Peyer's patch (tissue), 4 donors: ENCODE measurements at regions not wholly inside any gene's neighbourhood (a gene's known extent, or its start where the extent isn't known, plus 50 kb on each side); places are given as distances from the start of the nearest gene placed in this dataset.

Source experiments
- DNase-seq, 3 donors: peaks; one replicate each; pipeline ENCODE4 v3.0.0-alpha.2; 2017 to 2019
- H3K27ac ChIP-seq, 4 donors: fragments of 200-600 bp; sonication (generic); one replicate each; pipeline ENCODE4 v1.5.1; 2016 to 2019
- H3K27me3 ChIP-seq, 2 donors: fragments of 200-600 bp; sonication (generic); one replicate each; pipeline ENCODE4 v1.5.1; 2019
- H3K36me3 ChIP-seq, 3 donors: fragments of 200-600 bp; sonication (generic); one replicate each; pipeline ENCODE4 v1.5.1; 2016 to 2019
- H3K4me1 ChIP-seq, 4 donors: fragments of 200-600 bp; sonication (generic); one replicate each; pipeline ENCODE4 v1.5.1; 2016 to 2019
- H3K4me3 ChIP-seq, 4 donors: fragments of 200-600 bp; sonication (generic); 1 replicate in 3 of 4; 2 replicates in 1 of 4; pipeline ENCODE4 v1.5.1; 2016 to 2019; ENCODE audit warnings: mild to moderate bottlenecking in 1 of 4
- H3K9me3 ChIP-seq, 4 donors: fragments of 200-600 bp; sonication (generic); one replicate each; pipeline ENCODE4 v1.5.1; 2016 to 2019; ENCODE audit warnings: mild to moderate bottlenecking in 1 of 4
- POLR2A ChIP-seq, 2 donors: fragments of 450-650 bp; IDR thresholded peaks; one replicate each; pipeline ENCODE4 v1.5.1; 2017; ENCODE audit warnings: antibody characterized with exemption in 2 of 2, mild to moderate bottlenecking in 2 of 2, moderate library complexity in 2 of 2
- TF ChIP-seq, protein P1 (sequence below), 6 experiments: fragments of 450-650 bp in 4 of 6; fragments of 200-600 bp in 2 of 6; sonication (generic) in 1 of 6; IDR thresholded peaks; one replicate each; pipeline ENCODE4 v1.5.1; 2017 to 2019; ENCODE audit warnings: antibody characterized with exemption in 6 of 6, mild to moderate bottlenecking in 3 of 6, moderate library complexity in 1 of 6

DNA sequence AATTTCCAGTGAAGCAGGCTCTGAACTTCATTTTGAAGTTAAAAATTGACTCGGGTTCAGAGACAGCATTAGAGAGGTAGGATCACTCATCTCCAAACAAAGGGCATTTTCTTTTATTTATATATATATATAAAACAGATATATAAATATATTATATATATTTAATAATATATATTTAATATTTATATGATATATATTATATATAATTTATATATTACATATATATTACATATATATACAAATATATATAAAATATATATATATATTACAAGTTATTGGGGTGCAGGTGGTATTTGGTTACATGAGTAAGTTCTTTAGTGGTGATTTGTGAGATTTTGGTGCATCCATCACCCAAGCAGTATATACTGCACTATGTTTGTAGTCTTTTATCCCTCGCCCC is 320.8 kb downstream of the MAP2K6 start:
- no peaks in the 10 kb centered on the region for H3K27me3 ChIP-seq
- no peaks in the 10 kb centered on the region for H3K9me3 ChIP-seq
- no peak for DNase-seq
- no peak overlapping the region for H3K27ac ChIP-seq
- no peak overlapping the region for H3K4me3 ChIP-seq
- no peaks in the 10 kb centered on the region for H3K36me3 ChIP-seq
- TF ChIP-seq, protein P1, sequence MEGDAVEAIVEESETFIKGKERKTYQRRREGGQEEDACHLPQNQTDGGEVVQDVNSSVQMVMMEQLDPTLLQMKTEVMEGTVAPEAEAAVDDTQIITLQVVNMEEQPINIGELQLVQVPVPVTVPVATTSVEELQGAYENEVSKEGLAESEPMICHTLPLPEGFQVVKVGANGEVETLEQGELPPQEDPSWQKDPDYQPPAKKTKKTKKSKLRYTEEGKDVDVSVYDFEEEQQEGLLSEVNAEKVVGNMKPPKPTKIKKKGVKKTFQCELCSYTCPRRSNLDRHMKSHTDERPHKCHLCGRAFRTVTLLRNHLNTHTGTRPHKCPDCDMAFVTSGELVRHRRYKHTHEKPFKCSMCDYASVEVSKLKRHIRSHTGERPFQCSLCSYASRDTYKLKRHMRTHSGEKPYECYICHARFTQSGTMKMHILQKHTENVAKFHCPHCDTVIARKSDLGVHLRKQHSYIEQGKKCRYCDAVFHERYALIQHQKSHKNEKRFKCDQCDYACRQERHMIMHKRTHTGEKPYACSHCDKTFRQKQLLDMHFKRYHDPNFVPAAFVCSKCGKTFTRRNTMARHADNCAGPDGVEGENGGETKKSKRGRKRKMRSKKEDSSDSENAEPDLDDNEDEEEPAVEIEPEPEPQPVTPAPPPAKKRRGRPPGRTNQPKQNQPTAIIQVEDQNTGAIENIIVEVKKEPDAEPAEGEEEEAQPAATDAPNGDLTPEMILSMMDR (IDR thresholded peaks at IDR 0.05): no peak
- no peak for TF ChIP-seq POLR2A (IDR thresholded peaks at IDR 0.05)
- H3K4me1 ChIP-seq: no peaks in the 10 kb centered on the region

DNA sequence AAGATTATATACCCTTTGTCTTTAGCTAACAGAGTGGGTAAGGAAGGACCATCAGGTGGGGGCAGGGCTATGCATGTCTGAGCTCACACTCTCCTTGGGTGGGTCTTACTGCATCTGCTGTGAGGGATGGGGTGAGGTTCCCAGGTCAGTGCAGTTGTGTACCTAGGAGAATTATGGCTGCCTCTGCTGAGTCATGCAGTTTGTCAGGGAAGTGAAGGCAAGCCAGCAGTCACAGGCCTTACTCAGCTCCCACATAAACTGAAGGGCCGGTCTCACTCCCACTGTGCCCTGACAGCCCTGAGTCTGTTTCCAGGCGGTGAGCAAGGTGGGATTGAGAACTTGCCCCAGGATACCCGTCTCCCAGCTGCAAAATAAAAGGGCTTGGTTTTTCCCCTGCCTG is 328.6 kb downstream of the MAP2K6 start:
- Histone ChIP-seq H3K27me3 (no peaks in the 10 kb centered on the region), H3K9me3 (no peaks in the 10 kb centered on the region), H3K27ac (no peak overlapping the region), H3K36me3 (no peaks in the 10 kb centered on the region), H3K4me3 (no peak overlapping the region), H3K4me1 (no peaks in the 10 kb centered on the region)
- TF ChIP-seq POLR2A (IDR thresholded peaks at IDR 0.05): no peak
- TF ChIP-seq, protein P1 (IDR thresholded peaks at IDR 0.05): no peak
- no peak for DNase-seq

DNA sequence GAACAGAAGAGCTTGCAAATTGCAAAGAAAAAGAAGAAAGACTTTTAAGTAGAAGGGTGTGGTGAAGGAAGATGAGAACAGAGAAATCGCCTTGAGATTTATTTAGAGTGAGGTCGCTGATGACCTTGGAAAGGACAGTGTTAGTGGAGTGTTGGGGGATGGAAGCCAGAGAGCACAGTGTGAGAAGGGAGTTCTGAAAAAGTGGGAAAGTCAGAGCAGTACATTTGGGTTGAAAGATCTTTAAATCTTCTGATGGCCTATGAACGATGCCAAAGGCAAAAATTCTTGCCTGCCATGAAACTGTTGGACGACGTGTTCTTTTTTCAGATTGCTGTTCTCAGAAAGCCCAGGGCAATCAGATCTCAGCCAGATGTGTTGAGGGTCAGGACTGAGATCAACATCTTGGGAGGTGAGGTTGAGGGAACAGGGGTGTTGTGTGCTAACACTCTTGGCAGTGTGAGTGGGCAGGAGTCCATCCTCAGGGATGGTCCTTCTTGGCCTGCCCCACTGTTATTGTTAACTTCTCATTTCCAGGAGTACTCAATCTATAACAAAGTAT is 330.1 kb downstream of the MAP2K6 start:
- no peaks in the 10 kb centered on the region for H3K9me3 ChIP-seq
- no peak overlapping the region for H3K4me3 ChIP-seq
- no peaks in the 10 kb centered on the region for H3K36me3 ChIP-seq
- no peaks in the 10 kb centered on the region for H3K27me3 ChIP-seq
- no peak for DNase-seq
- H3K27ac ChIP-seq: no peak overlapping the region
- no peak for TF ChIP-seq POLR2A (IDR thresholded peaks at IDR 0.05)
- TF ChIP-seq, protein P1 (IDR thresholded peaks at IDR 0.05): no peak
- H3K4me1 ChIP-seq: no peaks in the 10 kb centered on the region

DNA sequence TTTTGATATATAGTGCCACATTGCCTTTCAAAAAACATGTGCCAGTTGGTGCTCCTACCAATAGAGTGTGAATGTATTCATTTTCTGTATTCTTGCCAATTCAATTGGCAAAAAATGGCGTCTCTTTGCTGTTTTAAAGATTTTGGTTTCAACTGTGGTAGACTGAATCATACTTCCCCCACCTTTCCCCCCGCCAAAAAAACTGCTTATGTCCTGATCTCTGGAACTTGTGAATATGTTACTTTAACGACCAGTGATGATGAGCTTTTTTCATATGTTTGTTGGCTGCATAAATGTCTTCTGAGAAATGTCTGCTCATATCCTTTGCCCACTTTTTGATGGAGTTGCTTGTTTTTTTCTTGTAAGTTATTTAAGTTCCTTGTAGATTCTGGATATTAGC is 325.1 kb upstream of the KCNJ16 start:
- TF ChIP-seq, protein P1 (IDR thresholded peaks at IDR 0.05): no peak
- no peak for TF ChIP-seq POLR2A (IDR thresholded peaks at IDR 0.05)
- Histone ChIP-seq H3K36me3 (no peaks in the 10 kb centered on the region), H3K4me1 (no peaks in the 10 kb centered on the region), H3K27ac (no peak overlapping the region), H3K4me3 (no peak overlapping the region), H3K9me3 (no peaks in the 10 kb centered on the region), H3K27me3 (no peaks in the 10 kb centered on the region)
- DNase-seq: no peak

DNA sequence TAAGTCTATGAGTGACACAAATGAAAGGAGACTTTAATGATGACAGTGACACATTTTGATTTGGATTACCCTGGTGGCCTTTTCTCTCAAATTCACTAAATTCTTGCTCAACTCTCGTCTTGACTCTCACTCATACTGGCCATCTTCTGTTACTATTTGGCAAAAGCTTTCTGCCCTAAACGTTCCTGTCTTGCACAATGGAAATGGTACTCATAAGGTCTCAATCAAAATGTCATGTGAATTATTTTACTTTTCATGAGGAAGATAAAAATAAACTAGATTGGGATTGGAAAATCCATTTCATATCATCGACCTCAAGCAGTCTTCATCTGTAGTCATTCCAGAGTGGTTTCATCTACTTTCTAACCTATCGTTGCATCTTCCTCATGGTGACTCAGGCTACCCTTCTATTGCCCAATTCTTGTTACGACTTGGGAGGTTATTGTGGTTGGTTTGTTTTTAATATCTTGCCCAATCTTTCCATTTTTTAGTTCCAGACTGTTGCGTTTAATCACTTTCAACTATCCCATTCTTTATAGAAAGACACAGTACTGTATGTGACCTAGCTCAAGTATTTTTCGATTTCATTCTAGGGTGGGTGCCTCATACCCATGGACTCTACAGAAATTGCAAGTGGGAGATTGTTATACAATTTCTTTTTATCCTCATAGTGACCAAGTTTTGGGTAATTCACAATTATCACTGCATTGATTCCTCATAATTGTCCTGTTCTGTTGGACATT is 317.2 kb upstream of the KCNJ16 start:
- Histone ChIP-seq H3K9me3 (no peaks in the 10 kb centered on the region), H3K27ac (no peak overlapping the region), H3K4me1 (no peaks in the 10 kb centered on the region), H3K4me3 (no peak overlapping the region), H3K27me3 (no peaks in the 10 kb centered on the region), H3K36me3 (no peaks in the 10 kb centered on the region)
- TF ChIP-seq POLR2A (IDR thresholded peaks at IDR 0.05): no peak
- TF ChIP-seq, protein P1 (IDR thresholded peaks at IDR 0.05): no peak
- DNase-seq: no peak
